ENCODE measurements at regions not wholly inside any gene's neighbourhood (a gene's known extent, or its start where the extent isn't known, plus 50 kb on each side); places are given as distances from the start of the nearest gene placed in this dataset.

DNA sequence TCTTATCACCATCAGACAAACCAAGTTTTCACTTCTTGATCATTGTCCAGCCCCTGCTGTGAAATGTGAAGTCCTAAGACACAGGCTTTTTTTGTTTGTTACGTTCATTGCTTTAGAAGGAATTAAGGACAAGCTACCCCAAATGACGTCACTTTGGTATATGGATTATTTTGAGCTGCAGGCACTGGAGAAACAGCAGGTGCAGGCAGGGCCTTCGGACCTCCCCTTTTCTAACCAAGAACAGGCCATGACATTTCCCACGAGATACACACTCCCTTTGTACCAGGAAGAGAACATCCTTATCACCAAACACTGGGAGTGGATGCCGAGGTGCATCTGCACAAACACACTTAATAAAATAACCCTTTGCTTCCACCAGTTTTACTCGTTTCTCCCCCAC lies 418.0 kb upstream of the SULF2 start:
- no peak overlapping the region for H3K27ac Mint-ChIP-seq (ENCODE audit: unreplicated experiment)
- no peak overlapping the region for H3K4me3 ChIP-seq (ENCODE audit: low read depth, low read length)
- H3K27me3 Mint-ChIP-seq (ENCODE audit: insufficient read depth, unreplicated experiment): no peaks in the 10 kb centered on the region
- H3K27me3 ChIP-seq (replicated peaks; ENCODE audit: control insufficient read depth, insufficient read depth, low read length): no peaks in the 10 kb centered on the region
- DNase-seq: no peak
- ChIA-PET POLR2A (no interaction called here), CTCF (no interaction called here)
- H3K4me1 ChIP-seq: no peaks in the 10 kb centered on the region
- no peaks in the 10 kb centered on the region for H3K9me3 Mint-ChIP-seq (ENCODE audit: unreplicated experiment)
- H3K4me3 Mint-ChIP-seq (ENCODE audit: unreplicated experiment): no peak overlapping the region
- no peaks in the 10 kb centered on the region for H3K36me3 ChIP-seq (ENCODE audit: control insufficient read depth, insufficient read depth, low read length)
- no TSS peak for BruUV-seq (replicated peaks)
- no peaks in the 10 kb centered on the region for H3K36me3 Mint-ChIP-seq (ENCODE audit: insufficient read depth, unreplicated experiment)
- no peaks in the 10 kb centered on the region for H3K9me3 ChIP-seq
- intact Hi-C loops (cut with micrococcal nuclease; ENCODE audit: unreplicated experiment): no loop called here
- TF ChIP-seq, protein P1, sequence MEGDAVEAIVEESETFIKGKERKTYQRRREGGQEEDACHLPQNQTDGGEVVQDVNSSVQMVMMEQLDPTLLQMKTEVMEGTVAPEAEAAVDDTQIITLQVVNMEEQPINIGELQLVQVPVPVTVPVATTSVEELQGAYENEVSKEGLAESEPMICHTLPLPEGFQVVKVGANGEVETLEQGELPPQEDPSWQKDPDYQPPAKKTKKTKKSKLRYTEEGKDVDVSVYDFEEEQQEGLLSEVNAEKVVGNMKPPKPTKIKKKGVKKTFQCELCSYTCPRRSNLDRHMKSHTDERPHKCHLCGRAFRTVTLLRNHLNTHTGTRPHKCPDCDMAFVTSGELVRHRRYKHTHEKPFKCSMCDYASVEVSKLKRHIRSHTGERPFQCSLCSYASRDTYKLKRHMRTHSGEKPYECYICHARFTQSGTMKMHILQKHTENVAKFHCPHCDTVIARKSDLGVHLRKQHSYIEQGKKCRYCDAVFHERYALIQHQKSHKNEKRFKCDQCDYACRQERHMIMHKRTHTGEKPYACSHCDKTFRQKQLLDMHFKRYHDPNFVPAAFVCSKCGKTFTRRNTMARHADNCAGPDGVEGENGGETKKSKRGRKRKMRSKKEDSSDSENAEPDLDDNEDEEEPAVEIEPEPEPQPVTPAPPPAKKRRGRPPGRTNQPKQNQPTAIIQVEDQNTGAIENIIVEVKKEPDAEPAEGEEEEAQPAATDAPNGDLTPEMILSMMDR (IDR thresholded peaks at IDR 0.05; ENCODE audit: insufficient read depth in 1 of 2, low read depth in 1 of 2, low read length in 1 of 2, severe bottlenecking in 1 of 2, unreplicated experiment in 1 of 2): no peak
- H3K4me1 Mint-ChIP-seq (ENCODE audit: low read depth, unreplicated experiment): no peaks in the 10 kb centered on the region

DNA sequence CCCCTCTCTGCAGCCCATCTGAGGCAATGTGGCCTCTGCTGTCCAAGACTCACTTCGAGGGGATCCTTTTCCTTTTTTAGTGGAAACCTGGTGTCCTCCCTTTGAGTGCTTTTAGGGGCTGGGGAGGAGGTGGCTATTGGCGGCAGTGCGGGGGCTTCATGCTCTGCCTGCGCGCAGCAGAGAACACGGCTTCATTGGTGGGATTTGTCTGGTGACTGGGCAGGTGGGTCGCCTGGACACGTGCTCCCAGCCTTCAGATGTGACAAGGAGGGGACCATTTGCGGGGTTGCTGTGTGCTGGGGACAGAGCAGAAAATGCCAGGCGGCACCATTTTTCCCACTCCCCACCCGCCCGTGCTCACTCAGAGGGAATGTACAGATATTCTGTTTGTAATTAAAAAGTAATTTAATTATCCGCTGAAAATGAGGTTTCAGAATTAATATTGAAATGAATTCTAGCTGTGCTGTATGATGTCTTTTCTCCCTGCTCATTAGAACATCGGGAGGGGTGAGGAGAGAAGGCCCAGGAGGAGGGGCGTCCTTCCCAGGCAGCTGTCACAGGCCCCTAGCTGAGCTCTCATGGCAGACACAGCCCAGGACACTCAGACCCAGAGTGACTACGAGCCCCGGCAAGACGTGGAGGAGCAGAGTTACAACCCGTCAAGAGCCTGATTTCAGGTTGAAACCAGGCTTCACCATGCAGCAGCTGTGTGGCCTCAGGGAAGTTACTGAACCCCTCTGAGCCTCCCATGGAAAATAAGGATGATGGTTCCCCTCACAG lies 417.2 kb upstream of the SULF2 start:
- Histone ChIP-seq H3K36me3 (ENCODE audit: control insufficient read depth, insufficient read depth, low read length) (no peaks in the 10 kb centered on the region), H3K4me1 (no peaks in the 10 kb centered on the region), H3K9me3 (no peaks in the 10 kb centered on the region), H3K4me3 (ENCODE audit: low read depth, low read length) (no peak overlapping the region), H3K27me3 (replicated peaks; ENCODE audit: control insufficient read depth, insufficient read depth, low read length) (no peaks in the 10 kb centered on the region)
- ChIA-PET POLR2A (no interaction called here), CTCF (no interaction called here)
- Mint-ChIP-seq H3K27me3 (ENCODE audit: insufficient read depth, unreplicated experiment) (no peaks in the 10 kb centered on the region), H3K36me3 (ENCODE audit: insufficient read depth, unreplicated experiment) (no peaks in the 10 kb centered on the region), H3K27ac (ENCODE audit: unreplicated experiment) (no peak overlapping the region), H3K4me1 (ENCODE audit: low read depth, unreplicated experiment) (no peaks in the 10 kb centered on the region), H3K4me3 (ENCODE audit: unreplicated experiment) (no peak overlapping the region), H3K9me3 (ENCODE audit: unreplicated experiment) (no peaks in the 10 kb centered on the region)
- DNase-seq: no peak
- no TSS peak for BruUV-seq (replicated peaks)
- intact Hi-C loops (cut with micrococcal nuclease; ENCODE audit: unreplicated experiment): no loop called here
- TF ChIP-seq, protein P1 (IDR thresholded peaks at IDR 0.05; ENCODE audit: insufficient read depth in 1 of 2, low read depth in 1 of 2, low read length in 1 of 2, severe bottlenecking in 1 of 2, unreplicated experiment in 1 of 2): no peak

DNA sequence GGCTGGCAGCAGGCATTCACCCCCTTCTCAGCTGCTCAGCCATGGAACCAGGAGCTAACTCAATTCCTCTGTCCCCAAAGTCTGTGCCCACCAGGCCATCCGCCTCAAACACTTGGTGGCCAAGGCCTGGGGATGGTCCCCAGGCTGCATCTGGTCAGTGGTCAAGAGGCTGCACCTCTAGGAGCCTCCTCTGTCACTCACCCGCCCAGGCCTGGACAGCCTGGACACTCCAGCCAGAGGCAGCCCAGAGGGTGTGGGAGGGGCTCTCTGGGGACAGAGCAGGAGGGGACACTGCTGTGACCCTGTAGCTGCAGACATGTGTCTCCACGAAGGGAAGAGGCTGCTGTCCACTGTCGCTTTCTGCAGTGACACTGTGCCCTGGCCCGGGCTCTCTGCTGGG lies 416.6 kb upstream of the SULF2 start:
- Mint-ChIP-seq H3K9me3 (ENCODE audit: unreplicated experiment) (no peaks in the 10 kb centered on the region), H3K36me3 (ENCODE audit: insufficient read depth, unreplicated experiment) (no peaks in the 10 kb centered on the region), H3K27me3 (ENCODE audit: insufficient read depth, unreplicated experiment) (no peaks in the 10 kb centered on the region), H3K4me3 (ENCODE audit: unreplicated experiment) (no peak overlapping the region), H3K4me1 (ENCODE audit: low read depth, unreplicated experiment) (no peaks in the 10 kb centered on the region), H3K27ac (ENCODE audit: unreplicated experiment) (no peak overlapping the region)
- Histone ChIP-seq H3K27me3 (replicated peaks; ENCODE audit: control insufficient read depth, insufficient read depth, low read length) (no peaks in the 10 kb centered on the region), H3K4me3 (ENCODE audit: low read depth, low read length) (no peak overlapping the region), H3K36me3 (ENCODE audit: control insufficient read depth, insufficient read depth, low read length) (no peaks in the 10 kb centered on the region), H3K4me1 (no peaks in the 10 kb centered on the region), H3K9me3 (no peaks in the 10 kb centered on the region)
- TF ChIP-seq, protein P1 (IDR thresholded peaks at IDR 0.05; ENCODE audit: insufficient read depth in 1 of 2, low read depth in 1 of 2, low read length in 1 of 2, severe bottlenecking in 1 of 2, unreplicated experiment in 1 of 2): no peak
- intact Hi-C loops (cut with micrococcal nuclease; ENCODE audit: unreplicated experiment): no loop called here
- no TSS peak for BruUV-seq (replicated peaks)
- CTCF ChIA-PET: no interaction called here
- POLR2A ChIA-PET: no interaction called here
- no peak for DNase-seq

Data from Caco-2 (cell line).